Activated CD4-positive, alpha-beta T cell treated with anti-CD3 and anti-CD28 coated beads, Interleukin-10, Interleukin-2, amounts not matched to agents 100 ng/mL and 50 ng/mL, durations not matched to agents 16 hours and 8 hours (primary cell): ENCODE measurements at regions not wholly inside any gene's neighbourhood (a gene's known extent, or its start where the extent isn't known, plus 50 kb on each side); places are given as distances from the start of the nearest gene placed in this dataset.

ENCODE experiments used
- DNase-seq: peaks from one replicate; pipeline ENCODE4 v3.0.0-alpha.2; 2020

DNA sequence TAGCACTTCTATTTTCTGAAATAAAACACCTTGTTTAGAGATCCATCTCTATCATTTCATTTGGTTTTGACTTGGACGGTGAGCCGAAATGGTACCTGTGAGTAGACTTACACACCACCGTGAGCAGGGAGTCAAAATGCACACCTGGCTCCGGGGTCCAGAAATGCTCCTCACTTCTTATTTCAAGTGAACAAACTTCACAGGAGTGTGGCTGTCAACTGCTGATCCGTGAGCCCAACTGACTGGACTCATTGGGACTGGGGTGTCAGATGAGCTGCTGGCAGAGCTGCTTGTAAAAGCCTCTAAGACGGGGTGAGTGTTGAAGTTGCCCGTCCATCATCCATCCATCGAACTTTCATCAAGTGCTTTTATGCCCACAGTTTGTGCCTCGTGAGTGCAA is 435.5 kb downstream of the GLRX3 start:
- DNase-seq: no peak

DNA sequence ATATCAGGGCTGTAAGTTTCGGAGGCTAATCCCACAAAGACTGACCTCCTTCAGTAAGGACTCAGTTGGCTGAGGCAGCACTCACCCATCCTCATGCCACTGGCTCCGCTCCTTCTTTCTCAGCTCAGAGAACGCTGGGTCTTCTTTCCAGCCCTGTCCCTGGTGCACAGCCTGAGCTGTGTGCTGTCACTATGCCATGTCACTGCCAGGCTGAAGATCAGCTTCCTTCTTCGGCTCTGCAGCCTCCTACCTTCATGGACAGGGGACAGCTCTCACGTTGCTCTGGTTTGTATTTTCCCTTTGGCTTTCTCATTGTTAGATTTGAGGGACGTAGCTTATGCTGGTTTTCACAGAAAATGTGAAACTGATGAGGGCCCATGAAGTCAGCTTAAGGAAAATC is 437.3 kb downstream of the GLRX3 start:
- DNase-seq: no peak

DNA sequence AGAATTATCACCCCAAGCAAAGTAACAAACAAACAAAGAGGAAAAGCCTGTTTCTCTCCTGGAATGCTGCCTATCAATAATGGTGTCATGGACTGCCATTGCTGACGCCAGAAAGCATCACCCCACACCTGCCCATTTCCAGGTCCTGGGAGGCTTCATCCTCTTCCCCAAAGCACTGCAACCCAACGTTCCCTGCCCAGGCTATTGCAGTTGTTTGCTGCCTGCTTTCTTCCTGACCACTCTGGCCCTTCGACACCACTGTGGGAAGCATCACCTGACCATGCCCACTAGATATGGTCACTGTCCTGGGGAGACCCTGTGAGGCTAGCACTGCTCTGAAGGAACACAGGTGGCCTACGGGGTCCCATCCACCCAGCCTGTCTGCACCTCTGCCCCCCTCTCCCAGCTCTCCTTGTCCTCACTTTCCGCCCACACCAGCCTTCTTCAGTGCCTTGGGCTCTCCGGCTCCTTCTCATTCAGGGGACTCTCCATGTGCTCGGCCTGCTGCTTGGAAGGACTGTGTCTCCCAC is 439.6 kb downstream of the GLRX3 start:
- DNase-seq: no peak

DNA sequence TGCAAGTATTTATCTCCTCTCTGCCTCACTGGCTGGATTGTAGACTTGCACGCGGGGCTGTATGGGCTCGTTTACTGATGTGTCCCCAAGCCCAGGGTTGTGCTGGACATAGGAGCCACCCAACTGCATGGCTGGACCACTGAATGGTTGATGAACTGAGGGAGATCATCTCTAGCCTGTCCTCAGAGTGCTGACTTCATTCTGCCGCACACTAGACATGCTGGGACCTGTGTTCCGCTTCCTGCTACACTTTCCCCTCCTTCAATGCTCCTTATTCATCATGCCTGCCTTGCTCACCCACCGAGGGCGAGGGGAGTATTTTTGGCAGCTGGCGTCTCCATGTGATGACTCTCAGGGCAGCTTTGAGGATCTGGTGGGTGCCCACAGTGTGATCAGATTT is 440.2 kb downstream of the GLRX3 start:
- DNase-seq: no peak

DNA sequence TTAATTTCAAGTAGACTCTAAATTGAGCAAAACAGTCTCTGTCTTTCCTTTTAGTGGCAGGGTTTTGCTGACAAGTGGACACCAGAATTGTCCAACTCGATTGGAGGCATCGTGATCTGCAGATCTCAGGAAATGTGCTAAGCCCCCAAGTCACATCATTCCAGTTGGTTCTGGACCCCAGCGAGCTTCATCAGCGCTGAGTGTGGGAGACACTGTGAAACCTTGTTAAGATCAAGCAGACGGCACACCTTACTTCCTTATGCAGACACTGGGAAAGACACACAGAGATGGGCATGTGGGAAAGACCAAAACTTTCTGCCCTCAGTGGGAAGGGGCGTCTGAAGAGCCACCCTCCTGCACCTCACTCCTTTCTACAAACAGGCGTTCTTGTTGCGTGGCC is 440.8 kb downstream of the GLRX3 start:
- DNase-seq: no peak

DNA sequence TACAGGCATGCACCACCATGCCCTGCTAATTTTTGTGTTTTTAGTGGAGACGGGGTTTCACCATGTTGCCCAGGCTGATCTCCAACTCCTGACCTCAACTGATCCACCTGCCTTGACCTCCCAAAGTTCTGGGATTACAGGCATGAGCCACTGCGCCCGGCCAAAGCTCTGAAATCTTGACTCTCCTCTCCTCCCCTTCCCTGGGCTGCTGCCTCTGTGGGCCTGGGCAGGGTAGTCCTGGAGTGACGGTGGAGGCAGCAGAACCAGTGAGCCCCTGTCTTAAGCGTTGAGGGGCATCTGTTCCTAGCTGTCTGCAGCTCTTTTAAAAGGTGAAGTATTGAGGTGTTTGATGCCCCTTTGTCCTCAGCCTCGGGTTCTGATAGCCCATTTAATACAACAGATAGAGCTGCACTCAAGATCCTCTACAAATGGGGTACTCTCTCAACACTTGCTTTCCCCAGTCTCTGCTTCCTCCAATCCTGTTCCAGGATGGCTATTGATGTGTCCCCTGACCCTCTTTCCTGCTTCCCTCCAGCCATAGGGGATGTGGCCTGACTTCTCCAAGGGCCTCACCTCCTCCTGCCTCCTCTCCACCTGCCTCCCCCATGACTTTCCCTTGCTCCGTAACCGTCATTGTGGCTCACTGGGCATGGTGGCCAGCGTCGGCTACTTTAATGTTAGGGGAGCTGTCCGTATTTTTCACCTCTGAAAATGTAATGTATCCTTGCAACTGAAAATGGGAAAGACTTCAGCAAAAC is 442.5 kb downstream of the GLRX3 start:
- no peak for DNase-seq

DNA sequence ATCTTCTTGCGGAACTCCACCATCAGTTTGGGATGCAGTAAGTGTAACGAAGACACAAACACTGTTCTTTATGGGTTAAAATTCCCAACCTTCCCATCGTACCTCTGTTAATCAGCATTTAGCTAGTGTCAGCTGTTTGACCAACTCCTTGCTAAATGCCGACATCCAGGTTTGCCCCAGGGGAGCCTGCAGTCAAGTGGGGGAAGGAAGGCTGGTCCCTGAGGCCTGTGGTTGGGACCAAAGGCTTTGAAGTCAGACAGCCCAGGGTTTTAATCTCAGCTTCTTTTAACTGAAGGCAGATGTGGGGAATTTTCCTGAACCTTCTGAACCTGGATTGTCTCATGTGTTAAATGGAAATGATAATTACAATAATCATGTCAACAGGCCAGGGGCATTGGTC is 443.7 kb downstream of the GLRX3 start:
- no peak for DNase-seq

DNA sequence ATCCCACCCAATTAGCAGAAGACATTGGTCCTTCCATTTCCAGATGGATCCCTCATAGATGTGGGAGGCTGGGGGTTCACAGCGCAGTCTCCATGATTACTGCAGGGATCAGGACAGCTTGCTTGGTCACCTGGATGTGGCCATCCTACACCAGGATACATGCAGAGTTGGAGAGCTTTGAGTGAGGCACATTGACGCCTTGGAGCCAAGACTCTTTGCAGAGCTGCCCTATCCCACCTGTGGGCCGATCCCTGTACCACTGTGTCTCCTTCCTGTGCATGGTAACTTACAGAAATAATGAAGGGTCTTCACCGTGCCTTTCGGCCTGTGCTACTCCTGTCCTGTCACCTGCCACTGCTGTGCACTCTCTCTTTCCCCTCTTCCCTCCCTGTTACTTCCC is 444.8 kb downstream of the GLRX3 start:
- no peak for DNase-seq

DNA sequence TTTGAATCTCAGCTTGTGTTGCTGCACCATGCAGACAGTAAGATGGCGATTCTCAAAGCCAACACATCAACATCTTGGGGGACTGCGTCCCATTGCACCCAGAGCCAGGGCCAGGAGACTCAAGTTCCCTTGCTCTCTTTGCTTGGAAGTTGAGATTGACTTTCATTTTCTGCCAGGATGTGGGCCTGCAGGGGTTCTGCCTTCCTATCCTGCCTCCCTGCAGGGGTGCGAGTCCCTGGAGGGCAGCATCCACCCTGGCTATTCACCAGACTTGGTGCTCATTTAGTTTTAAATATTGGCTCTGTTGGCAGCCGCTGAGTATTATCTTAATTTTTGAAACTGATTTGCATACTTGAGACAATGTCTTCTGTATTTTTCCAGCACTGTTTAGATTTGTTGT is 451.5 kb downstream of the GLRX3 start:
- no peak for DNase-seq

DNA sequence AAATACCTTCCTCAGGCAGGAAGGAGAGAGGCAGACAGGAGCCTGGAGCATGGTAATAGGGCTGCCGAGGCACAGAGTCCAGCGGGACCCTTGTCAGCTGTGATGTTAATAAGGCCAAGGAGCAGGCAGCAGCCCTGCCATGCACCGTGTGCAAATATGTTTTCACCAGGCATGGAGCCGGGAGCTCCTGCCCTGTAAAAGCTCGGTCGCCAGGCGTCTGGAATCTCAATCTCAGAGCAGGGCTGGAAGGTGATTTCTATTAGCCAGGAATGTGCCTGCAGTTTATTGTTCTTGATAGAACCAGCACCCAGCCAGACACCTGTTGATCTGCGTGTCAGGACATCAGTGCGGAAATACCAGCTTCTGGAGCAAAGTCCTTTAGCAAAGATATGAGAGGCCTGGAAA is 469.8 kb downstream of the GLRX3 start:
- no peak for DNase-seq

DNA sequence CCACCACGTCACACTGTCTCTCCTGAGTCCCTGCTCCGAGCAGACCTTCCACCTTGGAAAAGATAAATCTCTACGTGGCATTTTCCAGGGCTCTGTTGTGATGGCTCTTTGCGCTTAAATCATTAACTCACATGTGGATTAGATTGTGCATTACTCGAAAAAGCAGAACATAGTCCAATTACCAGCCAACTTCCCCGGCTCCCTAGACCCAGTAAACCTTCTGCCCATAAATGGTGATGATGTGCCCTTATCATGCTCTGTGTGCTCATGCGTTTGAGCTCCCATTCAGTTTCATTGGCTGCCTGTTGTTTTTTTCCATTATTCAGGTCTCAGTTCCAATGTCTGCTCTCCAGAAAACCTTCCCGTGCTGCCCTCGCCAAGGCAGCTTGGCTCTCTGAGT is 471.2 kb downstream of the GLRX3 start:
- no peak for DNase-seq

DNA sequence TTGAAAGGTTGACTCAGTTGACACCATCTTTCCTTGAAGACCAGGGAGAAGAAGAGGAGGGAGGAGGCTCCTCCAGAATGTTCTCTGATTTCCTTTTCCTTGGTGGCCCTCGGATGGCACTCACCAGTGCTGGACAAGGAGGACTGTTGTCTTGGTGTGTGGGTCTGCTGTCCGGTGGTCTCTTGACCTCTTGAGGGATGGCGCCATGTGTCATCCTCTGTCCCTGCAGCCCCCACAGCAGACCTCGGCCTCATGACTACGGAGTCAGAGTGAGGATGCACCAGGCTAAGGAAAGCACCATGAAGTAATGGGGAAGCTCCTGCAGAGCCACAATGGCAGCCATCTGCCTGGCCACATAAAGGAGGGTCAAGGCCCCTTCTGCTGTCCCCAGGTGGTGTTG is 475.0 kb downstream of the GLRX3 start:
- no peak for DNase-seq

DNA sequence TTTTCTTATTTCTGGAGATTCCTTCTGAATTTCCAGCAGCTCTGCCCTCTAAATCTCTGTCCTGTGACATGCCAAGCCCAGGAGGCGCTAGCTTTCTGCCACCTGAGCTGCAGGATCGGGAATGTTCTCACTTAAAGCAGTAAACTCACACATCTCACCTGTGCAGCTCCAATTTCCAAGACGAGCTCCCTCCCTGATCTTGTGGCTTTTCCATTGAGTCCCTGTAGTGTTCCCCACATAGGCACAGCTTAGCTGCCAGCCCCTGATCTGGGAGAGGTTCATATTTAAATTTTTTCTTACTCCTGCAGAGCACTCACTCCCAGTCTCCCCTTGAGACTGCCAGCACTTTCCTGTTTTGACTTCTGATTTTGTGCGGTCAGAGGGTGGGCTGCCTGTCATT is 479.3 kb downstream of the GLRX3 start:
- DNase-seq: no peak

DNA sequence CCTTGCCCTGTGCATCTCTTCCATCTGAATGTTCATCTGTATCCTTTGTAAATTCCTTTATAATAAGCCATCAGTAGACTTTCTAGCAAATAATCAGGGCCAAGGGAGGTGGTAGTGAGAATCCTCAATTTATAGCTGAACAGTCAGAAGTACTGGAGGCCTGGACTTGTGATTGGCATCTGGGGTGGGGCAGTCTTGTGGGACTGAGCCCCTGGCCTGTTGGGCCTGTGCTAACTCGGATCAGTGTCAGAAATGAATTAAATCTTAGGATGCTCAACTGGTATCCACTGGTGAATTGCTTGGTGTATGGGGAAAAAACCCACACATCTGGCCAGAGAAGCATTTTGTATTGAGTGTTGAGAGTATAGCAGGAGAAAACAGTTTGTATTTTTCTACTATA is 481.8 kb downstream of the GLRX3 start:
- no peak for DNase-seq

DNA sequence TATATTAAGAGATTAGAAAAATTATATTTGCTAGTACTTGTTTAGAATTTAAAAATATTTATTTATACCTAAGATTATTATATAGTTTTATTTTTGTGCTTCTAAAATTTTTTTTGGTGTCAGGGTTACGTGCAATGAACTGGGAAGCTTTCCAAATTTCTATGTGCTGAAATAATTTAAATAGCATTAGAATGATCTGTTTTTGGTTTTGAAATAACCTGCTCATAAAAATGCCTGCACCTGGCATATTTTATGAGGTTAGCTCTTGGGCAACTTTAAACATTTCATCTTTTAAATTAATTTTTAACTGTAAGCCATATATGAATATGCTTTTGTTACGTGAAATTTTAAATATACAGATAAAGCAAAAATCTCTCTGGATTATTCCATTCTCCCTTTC is 482.5 kb downstream of the GLRX3 start:
- DNase-seq: no peak

DNA sequence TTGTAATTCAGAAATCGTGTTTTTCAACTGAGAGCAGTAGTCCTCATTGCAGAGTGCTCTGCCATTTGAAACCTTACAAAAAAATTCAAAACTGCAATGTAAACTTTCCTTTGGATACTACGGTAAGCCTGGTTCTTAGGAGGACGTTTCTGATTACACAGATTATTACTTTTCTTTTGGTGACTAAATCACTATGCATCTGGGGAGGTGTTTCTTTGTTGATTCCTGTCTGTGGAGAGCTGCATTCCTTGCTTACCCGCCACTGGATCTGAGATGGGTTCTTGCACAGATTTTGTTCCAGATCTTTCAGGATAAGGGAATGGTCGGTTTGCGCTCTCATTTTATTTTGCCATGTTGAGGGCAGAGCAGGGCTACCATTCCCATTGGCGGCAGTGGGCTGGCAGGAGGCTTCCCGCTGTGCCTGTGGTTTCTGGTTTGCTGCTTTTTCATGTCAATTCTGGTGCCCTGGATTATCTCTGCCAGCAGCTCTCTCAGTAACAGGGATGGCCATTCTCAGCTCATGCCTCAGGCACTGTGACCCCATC is 485.1 kb downstream of the GLRX3 start:
- no peak for DNase-seq

DNA sequence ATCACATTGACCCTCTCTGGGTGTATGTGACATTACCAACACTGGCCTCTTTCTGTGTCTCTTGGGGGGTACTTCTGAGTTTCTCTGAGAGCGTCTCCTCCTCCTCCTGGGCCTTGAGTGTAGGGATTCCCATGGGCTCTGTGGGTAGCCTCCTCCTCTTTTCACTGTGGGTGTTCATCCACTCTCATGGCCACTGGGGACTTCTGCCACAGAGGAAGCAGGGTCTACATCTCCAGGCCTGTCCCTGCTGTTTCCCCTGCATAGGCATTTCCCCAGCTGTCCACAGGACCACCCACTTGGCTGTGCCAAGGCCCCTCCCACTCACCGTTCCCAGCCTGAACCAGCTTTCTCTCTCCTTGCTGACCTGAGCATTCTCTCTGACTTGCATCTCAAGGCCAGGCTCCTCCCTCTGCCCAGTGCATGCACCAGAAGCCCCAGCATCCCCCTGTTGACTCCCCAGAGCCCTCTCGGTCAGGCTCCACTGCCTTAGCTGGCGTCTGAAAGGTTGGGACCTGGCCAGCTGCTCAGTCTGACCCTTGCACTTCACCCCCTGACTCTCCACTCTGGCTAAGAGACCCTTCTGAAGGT is 487.6 kb downstream of the GLRX3 start:
- DNase-seq: no peak

DNA sequence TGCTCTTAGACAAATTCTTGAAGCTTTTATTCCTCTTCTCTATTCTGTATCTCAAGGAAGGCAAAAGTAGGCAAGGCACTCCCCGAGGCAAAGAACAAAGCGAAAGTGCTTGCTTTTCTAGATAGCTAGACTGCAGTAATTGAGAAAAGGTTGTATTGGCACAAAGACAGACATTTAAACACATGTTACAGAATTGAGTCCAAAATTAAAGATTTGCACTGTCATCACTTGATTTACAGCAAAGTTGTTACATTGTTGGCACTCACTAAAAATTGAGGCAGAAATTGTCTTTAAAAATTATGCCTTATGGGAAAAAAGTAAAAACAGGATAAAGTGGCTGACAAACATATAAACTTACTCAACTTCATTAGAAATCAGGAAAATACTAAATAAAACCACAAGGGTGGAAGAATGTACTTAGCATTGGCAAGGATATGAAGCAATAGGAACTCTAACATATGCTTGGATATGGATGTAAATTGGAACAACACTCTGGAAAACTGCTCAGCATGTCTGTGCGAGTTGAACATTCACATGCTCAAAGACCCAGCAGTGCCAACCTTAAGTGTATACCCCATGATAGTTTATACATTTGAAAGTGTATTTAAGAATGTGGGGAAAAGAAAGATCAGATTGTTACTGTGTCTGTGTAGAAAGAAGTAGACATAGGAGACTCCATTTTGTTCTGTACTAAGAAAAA is 491.3 kb downstream of the GLRX3 start:
- no peak for DNase-seq

DNA sequence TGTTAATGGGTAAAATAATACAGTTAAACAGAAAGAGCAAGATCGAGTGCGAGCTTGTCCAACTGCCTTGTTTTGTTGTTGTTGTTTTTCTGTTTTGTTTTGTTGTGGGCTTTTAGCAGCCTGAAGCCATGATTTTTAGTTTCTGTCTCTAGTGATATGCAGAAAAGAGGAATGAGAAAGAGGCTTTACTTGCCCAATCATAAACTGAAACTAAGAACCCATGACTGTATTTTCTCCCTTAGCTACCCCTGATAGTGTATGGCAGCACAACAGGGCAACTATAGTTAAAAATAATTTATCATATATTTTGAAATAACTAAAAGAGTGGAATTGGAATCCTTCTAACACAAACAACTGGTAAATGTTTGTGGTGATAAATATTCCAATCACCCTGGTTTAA is 493.9 kb downstream of the GLRX3 start:
- DNase-seq: no peak

DNA sequence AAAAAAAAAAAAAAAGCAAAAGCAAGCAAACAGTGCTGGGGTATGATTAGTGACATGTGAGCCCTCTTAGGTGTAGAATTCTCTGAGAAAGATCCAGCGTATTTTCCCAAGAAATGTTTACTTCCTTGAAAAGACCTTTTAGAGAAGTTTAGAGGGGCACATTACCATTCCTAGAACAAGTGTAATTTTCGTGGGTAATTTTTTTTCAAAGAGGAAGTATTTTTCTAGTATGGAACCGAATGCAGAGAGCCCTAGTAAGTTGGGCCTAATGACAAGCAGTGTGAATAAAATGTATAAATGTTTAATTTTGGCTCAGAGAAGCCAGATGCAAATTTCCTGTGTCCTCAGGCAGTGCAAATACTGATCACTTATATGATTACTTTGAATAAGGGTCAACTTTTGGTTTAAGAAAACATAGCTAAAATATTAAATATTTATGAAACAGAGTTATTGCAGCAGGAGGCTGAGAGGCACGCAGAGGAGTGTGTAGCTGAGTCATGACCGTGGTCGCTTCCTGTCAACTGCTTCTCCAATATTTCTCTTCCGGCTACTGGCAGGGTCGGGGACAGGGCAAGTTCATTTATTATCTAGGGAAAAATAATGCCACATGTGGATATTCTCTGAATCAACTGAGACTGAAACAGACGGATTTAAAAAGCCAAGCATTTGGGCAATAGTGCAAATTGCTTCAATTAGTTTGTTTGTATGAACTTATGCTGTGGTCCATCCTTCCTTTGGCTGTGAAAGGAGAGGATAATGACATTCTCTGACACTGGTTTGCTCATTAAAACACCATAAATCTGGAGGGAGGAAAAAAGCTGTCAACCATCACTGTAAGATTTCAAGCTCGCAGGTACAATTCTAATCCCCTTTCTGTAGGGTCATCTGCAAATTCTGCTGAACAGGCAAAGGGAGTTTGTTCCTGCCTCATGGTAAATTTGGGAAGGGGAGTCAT is 495.2 kb downstream of the GLRX3 start:
- DNase-seq: no peak

DNA sequence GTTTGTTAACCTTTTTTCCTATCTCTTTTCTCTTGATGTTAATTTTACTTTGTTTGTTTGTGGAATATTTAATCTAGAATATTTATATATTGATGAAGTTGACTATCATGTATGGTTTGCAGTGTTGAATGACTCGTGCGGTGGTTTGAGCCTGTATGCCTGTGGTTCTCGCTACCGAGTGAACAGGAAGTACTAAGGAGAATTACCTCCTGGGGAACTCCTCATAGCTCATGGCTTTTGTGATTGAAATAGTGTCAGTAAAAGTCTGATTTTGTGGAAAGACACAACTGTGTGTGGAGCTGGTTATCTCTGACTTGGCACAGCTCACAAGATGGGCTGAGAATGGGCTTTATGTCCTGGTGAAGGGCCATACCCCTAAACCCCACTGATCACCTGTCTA is 498.6 kb downstream of the GLRX3 start:
- no peak for DNase-seq

DNA sequence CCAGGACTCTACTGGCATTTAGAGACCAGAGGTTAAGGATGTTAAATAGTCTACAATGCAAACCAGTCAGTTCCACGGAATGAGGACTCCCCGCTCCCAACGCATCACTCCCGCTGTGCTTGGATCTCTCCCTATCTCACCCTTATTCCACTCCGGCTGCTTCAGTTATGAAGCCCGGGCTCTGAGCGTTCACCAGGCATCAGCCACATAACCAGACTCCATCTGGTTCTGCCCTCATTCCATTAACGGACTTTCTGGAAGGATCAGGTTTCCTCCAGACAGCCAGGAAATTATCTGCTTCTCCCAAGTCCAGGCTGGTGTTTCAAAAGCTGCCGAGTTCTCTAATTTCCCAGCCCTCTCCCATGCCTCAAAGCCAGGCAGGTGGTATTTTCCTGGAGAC is 499.3 kb downstream of the GLRX3 start:
- DNase-seq: no peak
